NCI-H2107 treated with DMSO at 0.1 percent for 48 hours (cell line): ENCODE measurements at regions not wholly inside any gene's neighbourhood (a gene's known extent, or its start where the extent isn't known, plus 50 kb on each side); places are given as distances from the start of the nearest gene placed in this dataset.

Experiments used
- DNase-seq: peaks from one replicate; lab custom pipeline; 2025; ENCODE audit not compliant: unreplicated experiment; lab: John Stamatoyannopoulos, UW

DNA sequence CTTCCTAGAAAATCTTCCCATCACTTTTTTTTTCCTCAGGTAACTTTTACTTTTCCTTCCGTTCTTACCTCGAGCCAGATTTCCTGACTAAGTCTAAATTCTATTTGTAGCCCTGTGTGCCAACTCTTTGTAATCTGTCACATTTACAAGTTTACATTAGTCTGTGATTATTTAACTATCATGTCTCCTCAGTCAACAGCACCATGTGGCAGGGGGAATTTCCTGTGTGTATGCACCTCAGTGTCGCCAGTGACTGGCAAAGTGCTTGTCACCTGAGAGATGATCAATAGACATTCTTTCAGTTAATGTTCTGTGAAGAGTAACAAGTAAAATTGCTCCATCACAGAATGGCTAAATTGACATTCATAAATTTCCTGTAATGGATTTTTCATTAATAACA lies 468.5 kb downstream of the PDGFC start:
- no peak for DNase-seq

DNA sequence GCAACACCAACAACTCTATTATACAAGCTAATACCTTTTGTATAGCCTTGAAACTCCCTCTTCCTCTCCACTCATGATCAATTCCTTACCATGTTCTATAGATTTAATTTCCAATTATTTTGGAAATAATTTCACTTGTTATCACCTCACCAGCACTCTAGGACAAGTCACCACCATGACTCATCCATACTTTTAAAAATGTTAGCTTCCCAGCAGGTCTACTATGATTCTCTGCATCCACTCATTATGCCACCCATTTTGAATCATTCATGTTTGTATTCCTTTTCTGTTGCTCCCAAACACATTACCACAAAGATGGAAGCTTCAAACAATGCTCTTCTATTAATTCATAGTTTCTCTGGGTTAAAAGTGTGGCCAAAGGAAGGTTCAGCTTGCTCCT lies 469.6 kb downstream of the PDGFC start:
- no peak for DNase-seq

DNA sequence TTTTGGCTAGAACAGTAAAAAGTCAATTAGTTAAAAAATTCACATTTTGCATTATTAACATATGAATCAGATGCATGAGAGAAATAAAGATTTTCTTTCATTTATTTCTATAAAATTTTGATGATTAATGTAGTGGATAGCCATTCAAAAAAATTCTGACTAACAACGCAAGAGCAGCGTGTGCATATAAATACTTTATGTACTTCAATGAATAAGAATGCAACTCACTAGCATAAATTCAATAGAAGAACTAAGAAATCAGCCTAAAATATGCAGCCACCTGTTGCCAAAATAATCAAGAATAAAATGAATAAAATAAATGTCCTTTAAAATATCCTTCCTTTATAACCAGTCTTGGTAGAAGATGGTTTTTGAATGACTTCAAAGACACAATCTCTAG lies 471.9 kb downstream of the PDGFC start:
- DNase-seq: no peak

DNA sequence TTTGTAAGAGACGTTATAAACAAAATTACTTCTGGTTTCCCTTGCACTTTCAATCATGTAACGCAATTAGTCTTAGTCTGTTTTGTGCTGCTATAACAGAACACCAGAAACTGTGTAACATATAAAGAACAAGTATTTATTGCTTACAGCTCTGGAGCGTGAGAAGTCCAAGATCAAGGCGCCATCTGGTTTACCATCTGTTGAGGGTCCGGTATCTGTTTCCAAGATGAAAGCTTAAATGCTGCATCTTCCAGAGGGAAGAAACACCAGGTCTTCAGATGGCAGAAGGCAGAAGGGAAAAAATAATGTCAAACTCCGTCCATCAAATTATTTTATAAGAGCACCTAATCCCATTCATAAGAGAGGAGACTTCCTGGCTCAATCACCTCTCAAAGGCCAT lies 474.1 kb downstream of the PDGFC start:
- no peak for DNase-seq

DNA sequence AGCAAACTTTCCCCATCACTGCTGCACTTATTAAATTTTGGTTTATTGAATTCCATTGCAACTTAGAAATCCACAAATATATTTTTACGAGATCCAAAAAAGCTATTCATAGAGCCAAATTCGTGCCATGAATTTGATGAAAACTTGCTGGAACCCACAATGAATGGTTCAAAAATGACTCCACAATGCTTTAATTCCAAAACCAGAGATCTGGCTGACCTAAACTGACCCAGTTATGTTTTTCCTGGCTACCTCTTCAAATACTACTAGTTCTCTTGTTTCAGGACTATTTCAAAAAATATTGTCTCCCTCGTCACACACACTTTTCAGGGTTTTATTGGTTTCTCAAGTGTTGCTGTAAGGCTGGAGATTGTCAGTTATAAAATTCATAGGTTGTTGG lies 474.8 kb downstream of the PDGFC start:
- DNase-seq: no peak

DNA sequence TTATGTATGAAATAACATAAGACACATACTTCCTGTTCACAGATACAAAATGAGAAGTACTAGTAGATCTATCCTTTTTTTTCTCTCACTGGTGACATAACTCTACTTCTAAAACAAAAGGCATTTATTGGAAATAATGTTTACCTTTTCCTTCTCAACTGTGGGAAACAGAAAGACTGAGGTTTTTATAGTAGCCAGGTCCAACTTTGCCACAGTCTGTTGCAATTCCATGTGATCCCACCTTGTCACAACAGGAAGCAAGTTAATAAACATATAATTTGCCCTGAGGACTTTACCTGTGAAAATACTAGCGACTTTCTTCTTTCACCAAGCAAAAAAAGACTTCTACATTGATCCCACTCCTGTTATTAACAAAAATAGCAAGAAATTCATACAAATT lies 475.8 kb downstream of the PDGFC start:
- DNase-seq: no peak

DNA sequence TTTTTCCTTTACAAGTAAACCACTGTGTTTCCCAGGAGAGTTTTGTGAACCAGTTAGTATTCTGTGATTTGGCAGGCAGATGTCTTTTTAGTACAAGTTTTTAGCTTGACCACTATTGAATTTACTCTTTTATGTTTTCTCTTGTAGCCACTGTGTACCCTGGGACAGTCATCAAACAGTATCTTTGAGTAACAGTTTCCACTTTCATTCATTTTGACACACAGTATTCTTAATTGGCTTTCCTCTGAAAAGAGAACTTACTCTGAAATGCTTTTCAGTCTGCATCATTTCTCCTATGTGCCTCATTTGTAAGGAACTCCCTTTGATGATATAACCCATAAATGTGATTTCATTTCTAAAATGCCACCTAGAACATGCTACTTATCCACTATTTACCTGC lies 476.5 kb downstream of the PDGFC start:
- no peak for DNase-seq

DNA sequence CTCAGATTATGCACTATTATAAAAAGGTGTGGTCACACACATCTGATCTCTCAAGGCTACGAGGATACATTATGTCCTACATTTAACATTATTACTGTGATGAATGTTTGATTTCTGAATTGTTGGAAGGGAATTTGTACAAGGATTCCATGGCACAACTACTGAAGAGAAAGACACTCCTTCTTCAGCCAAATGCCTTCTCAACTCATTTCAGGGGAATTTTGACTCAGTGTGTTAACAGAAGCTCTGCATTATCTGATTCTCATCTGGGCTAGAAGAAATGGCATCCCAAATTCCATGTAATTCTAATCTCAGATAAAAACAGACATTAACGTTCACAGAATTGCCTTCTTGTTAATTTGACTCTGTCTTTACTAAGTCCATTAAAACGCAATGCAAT lies 477.7 kb downstream of the PDGFC start:
- DNase-seq: no peak

DNA sequence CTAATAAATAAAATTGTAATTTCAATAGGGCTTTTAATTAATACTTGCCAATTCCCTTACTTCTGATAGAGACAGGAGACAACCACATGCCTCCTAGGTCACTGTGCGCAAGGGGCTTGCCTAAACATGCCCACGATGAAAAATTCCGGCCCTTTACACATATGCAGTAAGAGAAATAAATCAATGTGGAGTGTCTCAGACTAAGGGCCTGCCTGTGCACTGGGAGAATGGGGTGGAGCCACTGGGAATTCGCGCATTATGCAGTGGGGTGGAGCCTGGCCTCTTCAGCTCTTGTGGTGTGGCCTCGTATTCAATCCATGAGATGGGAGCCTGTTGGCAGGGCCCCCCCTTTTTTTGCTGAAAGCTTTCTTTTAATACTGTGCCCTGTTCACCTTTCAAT lies 484.5 kb downstream of the PDGFC start:
- no peak for DNase-seq

DNA sequence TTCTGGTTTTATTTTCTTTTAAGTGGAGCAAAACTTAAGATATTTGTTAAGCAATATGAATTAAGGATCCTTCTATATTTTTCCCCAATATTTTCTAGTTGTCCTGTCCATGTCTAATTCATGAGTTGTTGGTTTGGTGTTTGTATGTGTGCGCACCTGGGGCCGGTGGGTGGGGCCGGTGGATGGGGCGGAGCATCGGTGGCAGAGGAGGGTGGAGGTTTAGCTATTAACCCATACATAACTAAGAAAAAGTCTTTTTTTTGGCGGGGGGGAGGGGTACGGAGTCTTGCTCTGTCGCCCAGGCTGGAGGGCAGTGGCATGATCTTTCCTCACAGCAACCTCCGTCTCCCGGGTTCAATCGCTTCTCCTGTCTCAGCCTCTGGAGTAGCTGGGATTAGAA lies 489.8 kb downstream of the PDGFC start:
- no peak for DNase-seq

DNA sequence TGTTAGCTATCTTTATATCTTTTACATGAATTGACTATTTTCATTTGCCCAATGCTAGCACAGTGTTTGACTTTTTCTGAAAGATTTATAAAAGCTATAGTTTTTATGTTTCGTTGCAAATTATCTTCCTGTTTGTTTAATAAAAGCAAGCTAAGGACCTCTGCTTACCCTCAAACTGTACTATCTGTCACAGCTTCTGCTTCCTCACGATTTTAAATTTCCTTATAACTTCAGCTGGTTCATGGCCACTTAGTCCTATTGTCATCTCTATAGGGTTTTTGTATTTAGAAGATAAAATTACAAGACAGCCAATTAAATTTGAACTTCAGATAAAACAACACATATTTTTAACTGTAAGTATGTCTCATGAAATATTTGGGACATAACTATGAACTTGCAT lies 494.0 kb downstream of the PDGFC start:
- DNase-seq: no peak

DNA sequence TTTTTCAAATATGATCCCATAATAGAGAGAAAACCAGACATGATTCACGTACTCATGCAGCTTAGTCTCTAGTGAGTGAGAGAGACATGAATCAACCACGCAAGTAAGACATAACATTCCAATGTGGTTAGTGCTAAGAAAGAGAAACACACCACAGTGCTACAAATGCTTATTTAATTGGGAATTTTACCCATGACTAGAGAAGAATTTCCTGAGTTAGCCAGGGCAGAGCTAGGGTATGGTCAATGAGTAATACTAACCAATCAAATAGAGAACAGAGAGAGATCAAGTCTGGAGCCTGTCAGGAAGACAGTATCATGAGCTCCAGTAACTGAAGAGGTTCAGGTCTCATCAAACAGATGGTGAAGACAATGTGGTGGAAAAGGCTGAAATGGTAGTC lies 495.2 kb downstream of the PDGFC start:
- no peak for DNase-seq

DNA sequence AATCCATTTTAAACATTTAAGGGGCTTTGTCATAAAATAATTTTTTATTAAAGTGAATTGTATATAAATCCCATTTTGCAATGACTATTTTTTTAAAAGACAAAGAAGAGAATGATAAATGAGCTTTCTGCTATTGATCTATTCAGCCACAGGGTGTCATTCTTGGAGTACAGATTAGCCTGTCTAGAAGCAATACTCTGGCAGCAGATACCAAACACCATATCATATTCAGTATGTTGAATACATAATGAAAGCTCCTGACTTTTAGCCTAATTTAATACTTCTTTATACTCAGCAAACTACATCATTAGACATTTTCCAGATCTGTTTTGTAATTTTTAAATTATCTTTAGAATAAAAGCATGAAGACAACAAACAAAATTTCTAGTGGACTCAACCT lies 496.3 kb downstream of the PDGFC start:
- peak; percentile 8 for DNase-seq

DNA sequence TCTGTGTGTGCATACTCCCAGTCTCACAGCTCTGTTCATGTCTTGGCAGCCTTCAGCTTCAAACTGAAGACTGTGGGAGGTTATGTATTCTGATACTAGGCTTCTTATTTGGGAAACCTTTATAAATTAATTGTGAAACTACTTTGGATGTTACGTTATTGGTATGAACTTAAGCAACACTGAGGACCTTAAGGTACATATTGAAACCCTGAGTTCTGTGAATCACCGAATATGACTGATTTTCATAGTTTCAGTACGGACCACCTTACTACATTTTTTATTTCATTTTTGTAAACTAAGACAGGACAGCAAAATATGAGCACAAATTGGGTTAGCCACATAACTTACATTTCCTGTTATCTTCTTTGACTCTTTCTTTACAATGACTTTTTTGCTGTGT lies 498.4 kb downstream of the PDGFC start:
- DNase-seq: no peak

DNA sequence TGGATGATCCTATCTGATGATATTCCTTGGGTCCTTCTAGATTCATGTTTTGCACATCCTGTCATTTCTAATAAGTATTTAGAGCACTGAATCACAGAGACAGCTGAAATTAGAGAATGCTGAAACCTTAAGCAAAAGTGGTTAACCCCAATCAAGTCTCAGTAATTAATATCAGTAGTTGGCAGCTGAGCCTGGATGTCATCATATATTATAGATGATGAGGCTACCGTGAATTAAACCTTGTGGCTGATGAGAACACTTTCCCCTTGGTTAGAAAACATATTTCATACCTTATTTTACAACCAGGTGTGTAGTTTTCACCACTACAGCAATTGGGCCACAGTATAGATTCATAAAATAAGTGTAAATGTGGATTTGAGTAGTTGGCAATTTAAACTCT lies 499.0 kb downstream of the PDGFC start:
- DNase-seq: no peak

DNA sequence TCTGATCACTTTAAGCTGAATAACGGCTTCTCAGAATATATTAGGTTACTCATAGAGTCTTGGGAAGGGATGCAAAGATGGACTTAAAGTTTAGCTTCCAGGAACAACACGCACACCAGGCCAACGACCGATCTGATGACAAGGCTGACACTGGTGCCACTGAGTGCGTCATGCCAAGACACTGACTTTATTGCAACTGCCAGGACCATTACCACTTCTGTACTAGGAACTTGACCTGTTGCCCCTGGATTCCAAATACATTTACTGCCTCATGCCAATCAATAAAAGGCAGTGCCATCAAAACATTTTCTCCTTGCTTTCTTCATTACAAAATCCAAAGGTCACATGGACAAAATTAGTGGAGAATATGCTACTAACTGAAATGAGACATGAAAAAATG lies 505.9 kb upstream of the CTSO start:
- DNase-seq: no peak

DNA sequence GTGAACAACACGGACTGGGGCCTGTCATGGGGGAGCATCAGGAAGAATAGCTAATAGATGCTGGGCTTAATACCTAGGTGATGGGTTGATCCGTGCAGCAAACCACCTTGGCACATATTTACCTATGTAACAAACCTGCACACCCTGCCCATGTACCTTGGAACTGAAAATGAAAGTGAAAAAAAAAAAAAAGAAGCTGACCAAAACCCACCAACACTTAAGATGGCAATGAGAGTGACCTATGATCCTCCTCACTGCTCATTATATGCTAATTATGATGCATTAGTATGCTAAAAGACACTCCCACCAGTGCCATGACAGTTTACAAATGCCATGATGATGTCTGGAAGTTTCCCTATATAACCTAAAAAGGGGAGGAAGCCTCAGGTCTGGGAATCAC lies 503.2 kb upstream of the CTSO start:
- DNase-seq: no peak

DNA sequence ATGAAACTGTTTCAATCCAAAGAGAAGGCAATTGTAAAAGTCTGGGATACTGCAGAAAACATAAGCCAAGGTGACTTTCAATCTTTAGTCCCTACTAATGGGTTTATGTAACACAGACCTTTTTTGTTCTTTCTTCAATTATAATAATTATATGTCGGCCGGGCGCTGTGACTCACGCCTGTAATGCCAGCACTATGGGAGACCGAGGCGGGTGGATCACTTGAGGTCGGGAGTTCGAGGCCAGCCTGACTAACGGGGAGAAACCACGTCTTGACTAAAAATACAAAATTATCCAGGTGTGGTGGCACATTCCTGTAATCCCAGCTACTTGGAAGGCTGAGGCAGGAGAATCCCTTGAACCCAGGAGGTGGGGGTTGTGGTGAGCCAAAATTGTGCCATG lies 489.8 kb upstream of the CTSO start:
- no peak for DNase-seq

DNA sequence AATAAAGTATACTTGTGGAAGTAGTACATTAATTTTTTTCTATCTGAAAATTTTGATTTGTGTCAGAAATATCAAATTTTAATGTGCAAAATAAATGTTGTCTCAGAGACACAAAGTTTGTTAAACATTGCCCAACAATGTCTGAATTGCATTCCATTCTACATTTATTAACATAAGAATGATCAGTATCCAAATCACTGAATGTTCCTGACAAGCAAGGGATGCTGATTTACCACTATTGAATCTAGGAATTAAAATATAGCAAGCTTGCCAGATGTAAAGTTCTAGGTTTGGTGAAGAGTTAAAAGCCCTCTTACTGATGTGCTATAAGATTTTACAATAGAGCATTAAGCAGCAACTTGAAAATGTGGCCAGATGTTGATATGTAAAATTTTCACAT lies 489.2 kb upstream of the CTSO start:
- no peak for DNase-seq

DNA sequence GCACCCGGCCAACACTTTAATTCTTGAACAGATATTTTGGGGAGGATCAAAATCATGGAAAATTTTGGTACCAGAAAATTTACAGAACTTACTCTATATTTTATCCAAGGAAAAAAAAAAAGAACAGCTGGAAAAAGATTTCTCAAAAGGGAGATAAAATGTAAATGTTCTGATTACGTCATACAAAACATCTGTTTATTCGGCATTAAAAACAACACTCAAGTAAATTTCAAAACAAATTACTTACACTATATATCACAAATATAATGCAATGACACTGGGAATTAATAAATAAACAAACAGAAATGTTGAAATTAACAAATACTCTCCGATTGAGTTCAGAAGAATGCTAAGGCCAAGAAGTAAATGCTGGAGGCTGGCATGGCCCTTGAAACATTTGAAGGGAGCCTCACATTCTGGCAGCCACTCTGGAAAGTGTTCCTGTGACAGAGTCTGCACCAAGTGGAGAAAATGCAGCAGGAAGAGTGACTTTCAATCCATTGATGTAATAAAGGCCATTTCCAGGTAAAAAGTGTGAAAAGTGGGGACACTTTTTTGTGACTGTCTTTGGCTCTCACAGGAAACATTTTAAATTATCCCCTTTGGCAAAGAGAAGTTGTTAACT lies 486.0 kb upstream of the CTSO start:
- DNase-seq: no peak

DNA sequence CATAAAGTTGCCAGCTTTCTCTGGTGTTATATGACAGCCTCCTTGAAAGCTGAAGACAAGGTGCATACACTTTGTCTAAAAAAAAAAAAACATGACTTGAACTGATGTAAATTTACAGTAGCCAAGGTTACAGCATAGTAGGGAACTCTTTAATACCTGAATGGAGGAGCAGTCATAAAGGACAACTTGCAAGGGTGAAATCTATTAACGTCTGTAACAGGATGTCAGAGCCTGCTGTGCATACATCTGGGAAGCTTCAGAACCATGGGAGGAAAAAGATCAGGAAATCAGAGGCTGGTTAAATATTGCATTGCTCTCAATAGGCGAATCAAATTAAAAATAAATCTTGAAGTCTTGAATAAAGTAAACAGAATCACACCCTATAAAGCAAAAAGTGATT lies 484.0 kb upstream of the CTSO start:
- no peak for DNase-seq

DNA sequence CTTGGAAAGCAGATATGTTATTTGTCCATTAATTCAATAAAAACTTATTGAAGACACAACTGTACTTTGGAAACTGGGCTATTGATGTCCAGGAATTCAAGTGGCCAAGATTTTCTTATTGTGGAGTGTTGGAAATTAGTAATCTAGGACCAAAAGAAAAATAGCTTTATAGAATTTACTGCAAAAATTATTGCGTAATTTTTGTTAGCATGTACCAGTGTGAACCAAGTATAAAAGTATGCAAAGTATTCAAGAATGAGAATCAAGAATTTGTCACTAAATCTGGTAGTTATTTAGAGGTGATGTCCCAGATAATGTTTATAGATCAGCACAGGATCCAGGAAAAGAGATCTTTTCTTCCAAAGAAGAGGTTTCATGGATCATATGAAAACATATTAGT lies 468.9 kb upstream of the CTSO start:
- no peak for DNase-seq

DNA sequence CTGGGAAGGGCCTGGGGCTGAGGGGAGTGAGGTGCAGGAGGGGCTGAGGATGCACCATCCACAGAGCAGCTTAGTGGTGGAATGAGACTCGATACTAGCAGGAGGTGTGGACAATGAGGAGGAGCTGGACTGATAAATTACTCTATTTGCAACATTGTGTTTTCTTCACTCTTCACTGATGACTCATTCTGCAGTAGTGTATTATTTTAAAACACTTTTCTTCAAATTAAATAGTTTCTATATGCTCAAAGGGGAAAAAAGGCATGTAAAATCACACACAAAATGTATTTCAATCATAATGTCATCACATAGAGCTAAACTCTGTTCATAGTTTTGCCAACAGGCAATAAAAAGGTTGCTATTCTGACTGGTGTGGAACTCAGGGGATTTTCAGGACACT lies 467.0 kb upstream of the CTSO start:
- DNase-seq: no peak
